ENCODE measurements at regions not wholly inside any gene's neighbourhood (a gene's known extent, or its start where the extent isn't known, plus 50 kb on each side); places are given as distances from the start of the nearest gene placed in this dataset.

- WGBS (ENCODE audit: insufficient coverage): 96% methylated on average over 3 of the region's 3 CpGs
- Histone ChIP-seq H3K36me3 (ENCODE audit: control insufficient read depth in 4 of 4, insufficient read depth in 4 of 4, low read length in 3 of 4) (no peaks in the 10 kb centered on the region), H3K4me1 (ENCODE audit: control extremely low read depth in 1 of 4, control insufficient read depth in 4 of 4, insufficient read depth in 4 of 4, low read length in 3 of 4) (no peaks in the 10 kb centered on the region), H3K27me3 (replicated peaks in 2 of 5; ENCODE audit: control insufficient read depth in 4 of 5, insufficient read depth in 5 of 5, low read length in 4 of 5) (no peaks in the 10 kb centered on the region), H3K9me3 (ENCODE audit: control extremely low read depth in 1 of 5, control insufficient read depth in 4 of 5, insufficient read depth in 2 of 5, low read depth in 1 of 5, low read length in 4 of 5) (peaks cover 0 to 3% (median 0%) of the 10 kb centered on the region in 5 experiments), H3K27ac (ENCODE audit: insufficient read depth in 1 of 2, low read depth in 1 of 2, low read length in 2 of 2, poor library complexity in 1 of 2, severe bottlenecking in 2 of 2) (no peak overlapping the region), H3K4me3 (ENCODE audit: control insufficient read depth in 1 of 7, extremely low read depth in 1 of 7, insufficient read depth in 4 of 7, low read depth in 2 of 7, low read length in 6 of 7) (no peak overlapping the region)
- DNase-seq: no peak
- POLR2A ChIA-PET: no interaction called here
- CTCF ChIA-PET: no interaction called here
Observed at GRCh38 chr11:93958991-93959390, 62.2 kb upstream of the HEPHL1 start.

DNA sequence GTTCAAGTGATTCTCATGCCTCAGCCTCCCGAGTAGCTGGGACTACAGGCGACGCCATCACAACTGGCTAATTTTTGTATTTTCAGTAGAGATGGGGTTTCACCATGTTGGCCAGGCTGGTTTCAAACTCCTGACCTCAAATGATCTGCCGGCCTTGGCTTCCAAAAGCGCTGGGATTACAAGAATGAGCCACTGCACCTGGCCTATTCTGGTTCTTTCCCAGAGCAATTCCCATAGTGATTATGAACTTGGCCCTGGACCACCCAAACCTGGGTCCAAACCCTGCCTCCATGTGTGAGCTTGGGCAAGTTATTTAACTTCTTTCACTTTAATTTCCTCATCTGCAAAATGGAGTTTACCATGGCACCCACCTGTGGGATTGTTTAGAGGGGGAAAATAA is 61.5 kb upstream of the HEPHL1 start:
- H3K9me3 ChIP-seq (ENCODE audit: control extremely low read depth in 1 of 5, control insufficient read depth in 4 of 5, insufficient read depth in 2 of 5, low read depth in 1 of 5, low read length in 4 of 5): peaks cover 0 to 3% (median 0%) of the 10 kb centered on the region in 5 experiments
- no peak overlapping the region for H3K4me3 ChIP-seq (ENCODE audit: control insufficient read depth in 1 of 7, extremely low read depth in 1 of 7, insufficient read depth in 4 of 7, low read depth in 2 of 7, low read length in 6 of 7)
- DNase-seq: no peak
- no peak overlapping the region for H3K27ac ChIP-seq (ENCODE audit: insufficient read depth in 1 of 2, low read depth in 1 of 2, low read length in 2 of 2, poor library complexity in 1 of 2, severe bottlenecking in 2 of 2)
- ChIA-PET CTCF (no interaction called here), POLR2A (no interaction called here)
- H3K27me3 ChIP-seq (replicated peaks in 2 of 5; ENCODE audit: control insufficient read depth in 4 of 5, insufficient read depth in 5 of 5, low read length in 4 of 5): no peaks in the 10 kb centered on the region
- WGBS (ENCODE audit: insufficient coverage): 80% methylated on average over 5 of the region's 5 CpGs
- no peaks in the 10 kb centered on the region for H3K4me1 ChIP-seq (ENCODE audit: control extremely low read depth in 1 of 4, control insufficient read depth in 4 of 4, insufficient read depth in 4 of 4, low read length in 3 of 4)
- H3K36me3 ChIP-seq (ENCODE audit: control insufficient read depth in 4 of 4, insufficient read depth in 4 of 4, low read length in 3 of 4): no peaks in the 10 kb centered on the region

- Histone ChIP-seq H3K4me3 (ENCODE audit: control insufficient read depth in 1 of 7, extremely low read depth in 1 of 7, insufficient read depth in 4 of 7, low read depth in 2 of 7, low read length in 6 of 7) (no peak overlapping the region), H3K4me1 (ENCODE audit: control extremely low read depth in 1 of 4, control insufficient read depth in 4 of 4, insufficient read depth in 4 of 4, low read length in 3 of 4) (no peaks in the 10 kb centered on the region), H3K27ac (ENCODE audit: insufficient read depth in 1 of 2, low read depth in 1 of 2, low read length in 2 of 2, poor library complexity in 1 of 2, severe bottlenecking in 2 of 2) (no peak overlapping the region), H3K9me3 (ENCODE audit: control extremely low read depth in 1 of 5, control insufficient read depth in 4 of 5, insufficient read depth in 2 of 5, low read depth in 1 of 5, low read length in 4 of 5) (no peaks in the 10 kb centered on the region), H3K36me3 (ENCODE audit: control insufficient read depth in 4 of 4, insufficient read depth in 4 of 4, low read length in 3 of 4) (no peaks in the 10 kb centered on the region), H3K27me3 (replicated peaks in 2 of 5; ENCODE audit: control insufficient read depth in 4 of 5, insufficient read depth in 5 of 5, low read length in 4 of 5) (no peaks in the 10 kb centered on the region)
- ChIA-PET POLR2A (no interaction called here), CTCF (no interaction called here)
- WGBS (ENCODE audit: insufficient coverage): 100% methylated on average over 1 of the region's 2 CpGs
- DNase-seq: no peak
Observed at GRCh38 chr11:93963072-93963471, 58.1 kb upstream of the HEPHL1 start.

DNA sequence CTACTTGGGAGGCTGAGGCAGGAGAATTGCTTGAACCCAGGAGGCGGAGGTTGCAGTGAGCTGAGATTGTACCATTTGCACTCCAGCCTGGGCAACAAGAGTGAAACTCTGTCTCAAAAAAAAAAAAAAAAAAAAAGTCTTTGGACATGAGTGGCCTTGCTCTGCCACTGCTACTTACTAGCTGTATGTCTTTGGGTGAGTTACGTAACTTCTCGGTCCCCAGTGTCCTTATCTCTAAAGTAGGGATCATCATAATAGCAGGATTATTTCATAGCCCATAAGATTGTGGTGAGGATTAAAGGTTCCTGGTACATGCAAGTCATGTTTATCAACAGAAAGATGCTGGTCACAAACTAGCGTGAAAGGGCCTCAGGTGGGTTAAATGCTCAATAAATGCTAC is 53.9 kb upstream of the HEPHL1 start:
- Histone ChIP-seq H3K27ac (ENCODE audit: insufficient read depth in 1 of 2, low read depth in 1 of 2, low read length in 2 of 2, poor library complexity in 1 of 2, severe bottlenecking in 2 of 2) (no peak overlapping the region), H3K9me3 (ENCODE audit: control extremely low read depth in 1 of 5, control insufficient read depth in 4 of 5, insufficient read depth in 2 of 5, low read depth in 1 of 5, low read length in 4 of 5) (no peaks in the 10 kb centered on the region), H3K4me1 (ENCODE audit: control extremely low read depth in 1 of 4, control insufficient read depth in 4 of 4, insufficient read depth in 4 of 4, low read length in 3 of 4) (no peaks in the 10 kb centered on the region), H3K4me3 (ENCODE audit: control insufficient read depth in 1 of 7, extremely low read depth in 1 of 7, insufficient read depth in 4 of 7, low read depth in 2 of 7, low read length in 6 of 7) (no peak overlapping the region), H3K36me3 (ENCODE audit: control insufficient read depth in 4 of 4, insufficient read depth in 4 of 4, low read length in 3 of 4) (no peaks in the 10 kb centered on the region), H3K27me3 (replicated peaks in 2 of 5; ENCODE audit: control insufficient read depth in 4 of 5, insufficient read depth in 5 of 5, low read length in 4 of 5) (no peaks in the 10 kb centered on the region)
- no peak for DNase-seq
- CTCF ChIA-PET: no interaction called here
- WGBS (ENCODE audit: insufficient coverage): 100% methylated on average over 2 of the region's 4 CpGs
- POLR2A ChIA-PET: no interaction called here

DNA sequence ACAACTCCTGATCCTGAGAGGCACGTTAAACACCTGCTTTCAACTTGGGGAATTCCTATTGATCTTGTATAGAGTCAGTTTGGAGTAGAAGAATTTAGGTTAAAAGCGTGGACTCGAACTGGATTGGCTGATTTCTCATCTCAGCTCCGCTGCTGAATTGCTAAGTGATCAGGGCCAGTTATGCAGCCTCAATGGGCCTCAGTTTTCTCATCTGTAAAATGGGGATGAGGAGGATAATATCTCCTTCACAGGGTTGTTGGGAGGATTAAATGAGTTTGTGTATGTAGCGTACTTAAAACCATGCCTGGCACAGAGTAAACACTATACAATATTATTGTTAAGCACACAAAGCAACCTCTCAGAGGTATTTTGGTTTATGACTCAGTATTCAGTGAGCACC is 53.2 kb upstream of the HEPHL1 start:
- Histone ChIP-seq H3K9me3 (ENCODE audit: control extremely low read depth in 1 of 5, control insufficient read depth in 4 of 5, insufficient read depth in 2 of 5, low read depth in 1 of 5, low read length in 4 of 5) (no peaks in the 10 kb centered on the region), H3K36me3 (ENCODE audit: control insufficient read depth in 4 of 4, insufficient read depth in 4 of 4, low read length in 3 of 4) (no peaks in the 10 kb centered on the region), H3K4me1 (ENCODE audit: control extremely low read depth in 1 of 4, control insufficient read depth in 4 of 4, insufficient read depth in 4 of 4, low read length in 3 of 4) (no peaks in the 10 kb centered on the region), H3K27ac (ENCODE audit: insufficient read depth in 1 of 2, low read depth in 1 of 2, low read length in 2 of 2, poor library complexity in 1 of 2, severe bottlenecking in 2 of 2) (no peak overlapping the region), H3K27me3 (replicated peaks in 2 of 5; ENCODE audit: control insufficient read depth in 4 of 5, insufficient read depth in 5 of 5, low read length in 4 of 5) (no peaks in the 10 kb centered on the region), H3K4me3 (ENCODE audit: control insufficient read depth in 1 of 7, extremely low read depth in 1 of 7, insufficient read depth in 4 of 7, low read depth in 2 of 7, low read length in 6 of 7) (no peak overlapping the region)
- no peak for DNase-seq
- CTCF ChIA-PET: no interaction called here
- WGBS (ENCODE audit: insufficient coverage): 97% methylated on average over 4 of the region's 5 CpGs
- POLR2A ChIA-PET: no interaction called here

DNA sequence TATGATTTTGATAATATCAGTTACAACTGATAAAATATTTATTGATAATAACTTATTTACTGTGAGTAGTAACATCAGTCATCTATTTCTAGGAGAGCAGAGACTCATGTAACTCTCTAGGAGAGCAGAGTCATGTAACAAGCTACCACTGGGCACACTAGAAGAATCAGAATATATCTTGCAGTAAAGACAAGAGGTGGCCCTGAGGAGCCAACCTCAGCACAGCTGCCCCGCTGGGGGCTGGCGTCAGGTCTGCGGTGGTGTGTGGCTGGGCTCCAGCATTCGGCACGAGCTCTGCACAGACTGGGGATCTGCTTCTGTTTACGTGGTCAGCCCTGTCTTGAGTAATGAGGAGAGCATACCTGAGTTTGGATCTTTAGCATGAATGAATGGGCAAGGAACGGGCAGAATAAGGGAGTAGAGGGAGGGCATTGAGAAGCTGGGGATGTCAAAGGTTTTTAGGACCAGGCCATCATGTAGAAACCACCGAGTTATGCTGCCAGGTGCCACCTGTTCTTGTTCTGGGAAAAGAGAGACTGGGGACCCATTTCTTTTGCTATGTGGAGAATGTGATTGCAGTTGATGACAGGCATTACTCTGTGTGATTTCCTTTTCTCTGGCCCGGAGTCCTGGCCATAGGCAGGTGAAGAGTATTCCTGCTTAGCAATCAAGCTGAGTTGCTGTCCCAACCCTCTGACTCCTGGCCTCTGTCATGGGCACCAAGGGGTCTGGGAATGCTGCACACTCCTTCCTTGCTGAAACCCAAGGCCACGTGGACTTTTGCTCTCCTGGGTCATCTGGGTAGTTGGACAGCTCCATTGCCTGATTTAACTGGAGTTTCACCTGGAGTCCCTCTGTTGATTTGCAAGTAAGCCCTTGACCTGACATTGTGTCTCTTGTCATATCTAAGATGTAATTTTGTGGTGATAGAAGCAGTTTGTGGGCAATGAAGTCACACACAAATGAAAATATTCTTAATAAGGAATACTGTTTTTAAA is 50.9 kb upstream of the HEPHL1 start:
- H3K4me1 ChIP-seq (ENCODE audit: control extremely low read depth in 1 of 4, control insufficient read depth in 4 of 4, insufficient read depth in 4 of 4, low read length in 3 of 4): no peaks in the 10 kb centered on the region
- H3K27me3 ChIP-seq (replicated peaks in 2 of 5; ENCODE audit: control insufficient read depth in 4 of 5, insufficient read depth in 5 of 5, low read length in 4 of 5): no peaks in the 10 kb centered on the region
- ChIA-PET CTCF (no interaction called here), POLR2A (no interaction called here)
- no peaks in the 10 kb centered on the region for H3K36me3 ChIP-seq (ENCODE audit: control insufficient read depth in 4 of 4, insufficient read depth in 4 of 4, low read length in 3 of 4)
- DNase-seq: no peak
- H3K4me3 ChIP-seq (ENCODE audit: control insufficient read depth in 1 of 7, extremely low read depth in 1 of 7, insufficient read depth in 4 of 7, low read depth in 2 of 7, low read length in 6 of 7): no peak overlapping the region
- no peak overlapping the region for H3K27ac ChIP-seq (ENCODE audit: insufficient read depth in 1 of 2, low read depth in 1 of 2, low read length in 2 of 2, poor library complexity in 1 of 2, severe bottlenecking in 2 of 2)
- peaks cover 0 to 5% (median 3%) of the 10 kb centered on the region in 5 experiments for H3K9me3 ChIP-seq (ENCODE audit: control extremely low read depth in 1 of 5, control insufficient read depth in 4 of 5, insufficient read depth in 2 of 5, low read depth in 1 of 5, low read length in 4 of 5)
- 90% methylated on average over 9 of the region's 10 CpGs for WGBS (ENCODE audit: insufficient coverage)

Data from common myeloid progenitor, CD34-positive (primary cell).